Activated CD4-positive, alpha-beta T cell treated with anti-CD3 and anti-CD28 coated beads, Interleukin-2, amount 10 ng/mL, durations not matched to agents 7 days and 5 days (primary cell): ENCODE measurements at regions not wholly inside any gene's neighbourhood (a gene's known extent, or its start where the extent isn't known, plus 50 kb on each side); places are given as distances from the start of the nearest gene placed in this dataset.
"Not testable (repeated sequence)": the region's sequence is repeated elsewhere in the genome, so short reads cannot be mapped to it uniquely, and the experiment has no call there.

ENCODE experiments used
- CTCF ChIA-PET: fragments of 350-600 bp; sonication (Branson Sonifier 250); formaldehyde crosslinking; loops from one replicate; lab custom pipeline; 2021; ENCODE audit warnings: antibody characterized with exemption; lab: Charles Lee
- POLR2A ChIA-PET: fragments of 350-600 bp; sonication (Branson Sonifier 250); formaldehyde crosslinking; loops from one replicate; lab custom pipeline; 2021; ENCODE audit warnings: antibody characterized with exemption; lab: Charles Lee
- DNase-seq: peaks from one replicate; pipeline ENCODE4 v3.0.0-alpha.2; 2020
- H3K27ac Mint-ChIP-seq: one replicate; pipeline ENCODE4 v1.8.0; 2021; ENCODE audit warnings: mild to moderate bottlenecking, moderate library complexity, mixed read lengths
- H3K27me3 Mint-ChIP-seq: one replicate; pipeline ENCODE4 v1.8.0; 2021; ENCODE audit warnings: mixed read lengths
- H3K36me3 Mint-ChIP-seq: one replicate; pipeline ENCODE4 v1.8.0; 2021; ENCODE audit warnings: low read depth, mixed read lengths
- H3K4me1 Mint-ChIP-seq: one replicate; pipeline ENCODE4 v1.8.0; 2021; ENCODE audit warnings: mixed read lengths
- H3K4me3 Mint-ChIP-seq: one replicate; pipeline ENCODE4 v1.8.0; 2021; ENCODE audit warnings: mild to moderate bottlenecking, moderate library complexity, mixed read lengths
- H3K9me3 Mint-ChIP-seq: one replicate; pipeline ENCODE4 v1.8.0; 2021; ENCODE audit warnings: mixed read lengths

- H3K36me3 Mint-ChIP-seq = no peaks in the 10 kb centered on the region
- no peaks in the 10 kb centered on the region for H3K9me3 Mint-ChIP-seq
- ChIA-PET POLR2A (no interaction called here), CTCF (no interaction called here)
- no peaks in the 10 kb centered on the region for H3K27me3 Mint-ChIP-seq
- no peaks in the 10 kb centered on the region for H3K4me1 Mint-ChIP-seq
- H3K27ac Mint-ChIP-seq = no peak overlapping the region
- no peak overlapping the region for H3K4me3 Mint-ChIP-seq
- no peak for DNase-seq
Observed at GRCh38 chr13:109401307-109401706, 385.1 kb downstream of the IRS2 start.

GRCh38 chr13:109400624-109401257 is 385.6 kb downstream of the IRS2 start:
- ChIA-PET POLR2A (no interaction called here), CTCF (no interaction called here)
- no peaks in the 10 kb centered on the region for H3K9me3 Mint-ChIP-seq
- H3K27me3 Mint-ChIP-seq = no peaks in the 10 kb centered on the region
- DNase-seq = no peak
- H3K4me3 Mint-ChIP-seq = no peak overlapping the region
- no peaks in the 10 kb centered on the region for H3K36me3 Mint-ChIP-seq
- H3K4me1 Mint-ChIP-seq = no peaks in the 10 kb centered on the region
- no peak overlapping the region for H3K27ac Mint-ChIP-seq

GRCh38 chr13:109400209-109400608 is 386.2 kb downstream of the IRS2 start:
- no peak for DNase-seq
- CTCF ChIA-PET = no interaction called here
- Mint-ChIP-seq H3K4me3 (no peak overlapping the region), H3K27me3 (no peaks in the 10 kb centered on the region), H3K9me3 (no peaks in the 10 kb centered on the region), H3K36me3 (no peaks in the 10 kb centered on the region), H3K27ac (no peak overlapping the region), H3K4me1 (no peaks in the 10 kb centered on the region)
- POLR2A ChIA-PET = no interaction called here

- H3K36me3 Mint-ChIP-seq, H3K27me3 Mint-ChIP-seq, CTCF ChIA-PET, DNase-seq, H3K4me3 Mint-ChIP-seq, H3K4me1 Mint-ChIP-seq, H3K27ac Mint-ChIP-seq, H3K9me3 Mint-ChIP-seq, POLR2A ChIA-PET: not testable (repeated sequence)
Observed at GRCh38 chr13:109398071-109398470, 388.3 kb downstream of the IRS2 start.

GRCh38 chr13:109397285-109397684 is 389.1 kb downstream of the IRS2 start:
- H3K9me3 Mint-ChIP-seq = no peaks in the 10 kb centered on the region
- H3K27ac Mint-ChIP-seq = no peak overlapping the region
- no peak overlapping the region for H3K4me3 Mint-ChIP-seq
- no peaks in the 10 kb centered on the region for H3K36me3 Mint-ChIP-seq
- ChIA-PET CTCF (no interaction called here), POLR2A (no interaction called here)
- no peak for DNase-seq
- H3K27me3 Mint-ChIP-seq = no peaks in the 10 kb centered on the region
- no peaks in the 10 kb centered on the region for H3K4me1 Mint-ChIP-seq

- no peak overlapping the region for H3K4me3 Mint-ChIP-seq
- DNase-seq = no peak
- ChIA-PET POLR2A (no interaction called here), CTCF (interaction anchor here (0.7 kb wide), 1 partner anchor 287 kb away, joined by 3 read pairs; no protein-coding TSS in a partner anchor)
- no peaks in the 10 kb centered on the region for H3K4me1 Mint-ChIP-seq
- no peak overlapping the region for H3K27ac Mint-ChIP-seq
- no peaks in the 10 kb centered on the region for H3K27me3 Mint-ChIP-seq
- no peaks in the 10 kb centered on the region for H3K9me3 Mint-ChIP-seq
- no peaks in the 10 kb centered on the region for H3K36me3 Mint-ChIP-seq
Observed at GRCh38 chr13:109396266-109396665, 390.1 kb downstream of the IRS2 start.

- DNase-seq = no peak
- Mint-ChIP-seq H3K27me3 (no peaks in the 10 kb centered on the region), H3K36me3 (no peaks in the 10 kb centered on the region), H3K4me1 (no peaks in the 10 kb centered on the region), H3K27ac (no peak overlapping the region), H3K9me3 (no peaks in the 10 kb centered on the region), H3K4me3 (no peak overlapping the region)
- ChIA-PET CTCF (no interaction called here), POLR2A (no interaction called here)
Observed at GRCh38 chr13:109395014-109395413, 391.4 kb downstream of the IRS2 start.

- no peak overlapping the region for H3K4me3 Mint-ChIP-seq
- no peak overlapping the region for H3K27ac Mint-ChIP-seq
- H3K36me3 Mint-ChIP-seq = no peaks in the 10 kb centered on the region
- CTCF ChIA-PET = no interaction called here
- no peaks in the 10 kb centered on the region for H3K27me3 Mint-ChIP-seq
- no peaks in the 10 kb centered on the region for H3K4me1 Mint-ChIP-seq
- DNase-seq = no peak
- POLR2A ChIA-PET = no interaction called here
- no peaks in the 10 kb centered on the region for H3K9me3 Mint-ChIP-seq
Observed at GRCh38 chr13:109394311-109394988, 391.9 kb downstream of the IRS2 start.

- Mint-ChIP-seq H3K27ac (no peak overlapping the region), H3K36me3 (no peaks in the 10 kb centered on the region), H3K27me3 (no peaks in the 10 kb centered on the region), H3K4me3 (no peak overlapping the region), H3K4me1 (no peaks in the 10 kb centered on the region), H3K9me3 (no peaks in the 10 kb centered on the region)
- DNase-seq = no peak
- ChIA-PET CTCF (no interaction called here), POLR2A (no interaction called here)
Observed at GRCh38 chr13:109393045-109393444, 393.3 kb downstream of the IRS2 start.

GRCh38 chr13:109390391-109390790 is 396.0 kb downstream of the IRS2 start:
- Mint-ChIP-seq H3K9me3 (no peaks in the 10 kb centered on the region), H3K27ac (no peak overlapping the region), H3K4me1 (no peaks in the 10 kb centered on the region), H3K4me3 (no peak overlapping the region), H3K36me3 (no peaks in the 10 kb centered on the region), H3K27me3 (no peaks in the 10 kb centered on the region)
- POLR2A ChIA-PET = no interaction called here
- DNase-seq = no peak
- CTCF ChIA-PET = no interaction called here

GRCh38 chr13:109389892-109390345 is 396.5 kb downstream of the IRS2 start:
- POLR2A ChIA-PET = no interaction called here
- no peak for DNase-seq
- H3K27me3 Mint-ChIP-seq = no peaks in the 10 kb centered on the region
- CTCF ChIA-PET = no interaction called here
- H3K27ac Mint-ChIP-seq = no peak overlapping the region
- H3K36me3 Mint-ChIP-seq = no peaks in the 10 kb centered on the region
- H3K4me3 Mint-ChIP-seq = no peak overlapping the region
- H3K9me3 Mint-ChIP-seq = no peaks in the 10 kb centered on the region
- no peaks in the 10 kb centered on the region for H3K4me1 Mint-ChIP-seq

GRCh38 chr13:109389456-109389855 is 396.9 kb downstream of the IRS2 start:
- no peaks in the 10 kb centered on the region for H3K4me1 Mint-ChIP-seq
- H3K36me3 Mint-ChIP-seq = no peaks in the 10 kb centered on the region
- H3K9me3 Mint-ChIP-seq = no peaks in the 10 kb centered on the region
- ChIA-PET CTCF (no interaction called here), POLR2A (no interaction called here)
- H3K27ac Mint-ChIP-seq = no peak overlapping the region
- no peak for DNase-seq
- no peak overlapping the region for H3K4me3 Mint-ChIP-seq
- no peaks in the 10 kb centered on the region for H3K27me3 Mint-ChIP-seq

GRCh38 chr13:109387471-109387870 is 398.9 kb downstream of the IRS2 start:
- POLR2A ChIA-PET = no interaction called here
- Mint-ChIP-seq H3K36me3 (no peaks in the 10 kb centered on the region), H3K4me3 (no peak overlapping the region), H3K27me3 (no peaks in the 10 kb centered on the region), H3K9me3 (no peaks in the 10 kb centered on the region), H3K4me1 (no peaks in the 10 kb centered on the region), H3K27ac (no peak overlapping the region)
- no peak for DNase-seq
- CTCF ChIA-PET = no interaction called here

- no peak for DNase-seq
- Mint-ChIP-seq H3K36me3 (no peaks in the 10 kb centered on the region), H3K4me3 (no peak overlapping the region), H3K4me1 (no peaks in the 10 kb centered on the region), H3K27me3 (no peaks in the 10 kb centered on the region), H3K9me3 (no peaks in the 10 kb centered on the region), H3K27ac (no peak overlapping the region)
- CTCF ChIA-PET = no interaction called here
- POLR2A ChIA-PET = no interaction called here
Observed at GRCh38 chr13:109385242-109385560, 401.2 kb downstream of the IRS2 start.
